Activated T-cell treated with anti-CD3 and anti-CD28 coated beads for 4 hours (primary cell): ENCODE measurements at regions not wholly inside any gene's neighbourhood (a gene's known extent, or its start where the extent isn't known, plus 50 kb on each side); places are given as distances from the start of the nearest gene placed in this dataset.

Source experiments
- DNase-seq: peaks from one replicate; pipeline ENCODE4 v3.0.0-alpha.2; 2020

GRCh38 chr18:72058851-72059250, 485.3 kb downstream of the CBLN2 start:
- no peak for DNase-seq

GRCh38 chr18:72056171-72056570, 488.0 kb downstream of the CBLN2 start:
- no peak for DNase-seq

- no peak for DNase-seq
Measured at GRCh38 chr18:72041313-72042032, 502.7 kb downstream of the CBLN2 start.

GRCh38 chr18:72013427-72013850, 530.7 kb downstream of the CBLN2 start:
- DNase-seq: no peak

GRCh38 chr18:71998547-71999097, 545.5 kb downstream of the CBLN2 start:
- no peak for DNase-seq

GRCh38 chr18:71995904-71996465, 548.2 kb downstream of the CBLN2 start:
- no peak for DNase-seq

- no peak for DNase-seq
Measured at GRCh38 chr18:71994273-71994672, 549.9 kb downstream of the CBLN2 start.

- no peak for DNase-seq
Measured at GRCh38 chr18:71989616-71990015, 554.5 kb downstream of the CBLN2 start.

GRCh38 chr18:71986351-71987050, 557.6 kb downstream of the CBLN2 start:
- DNase-seq: no peak

GRCh38 chr18:71976744-71977143, 567.4 kb downstream of the CBLN2 start:
- DNase-seq: no peak

GRCh38 chr18:71966791-71967190, 577.4 kb downstream of the CBLN2 start:
- no peak for DNase-seq

- no peak for DNase-seq
Measured at GRCh38 chr18:71958605-71959004, 585.5 kb downstream of the CBLN2 start.

GRCh38 chr18:71951001-71951400, 593.1 kb downstream of the CBLN2 start:
- DNase-seq: no peak

- no peak for DNase-seq
Measured at GRCh38 chr18:71942433-71942832, 601.7 kb downstream of the CBLN2 start.

GRCh38 chr18:71939483-71939882, 604.7 kb downstream of the CBLN2 start:
- no peak for DNase-seq

GRCh38 chr18:71936744-71937143, 607.4 kb downstream of the CBLN2 start:
- DNase-seq: no peak

GRCh38 chr18:71919211-71919610, 624.9 kb downstream of the CBLN2 start:
- DNase-seq: no peak

GRCh38 chr18:71913641-71914040, 630.5 kb downstream of the CBLN2 start:
- DNase-seq: no peak

GRCh38 chr18:71902482-71902881, 641.7 kb downstream of the CBLN2 start:
- no peak for DNase-seq

- no peak for DNase-seq
Measured at GRCh38 chr18:71899707-71900472, 644.3 kb downstream of the CBLN2 start.

GRCh38 chr18:71899183-71899582, 645.0 kb downstream of the CBLN2 start:
- DNase-seq: no peak

- no peak for DNase-seq
Measured at GRCh38 chr18:71887509-71887908, 656.6 kb downstream of the CBLN2 start.

- no peak for DNase-seq
Measured at GRCh38 chr18:71878226-71878625, 665.9 kb downstream of the CBLN2 start.
